OCI-LY7 (cell line): ENCODE measurements at regions not wholly inside any gene's neighbourhood (a gene's known extent, or its start where the extent isn't known, plus 50 kb on each side); places are given as distances from the start of the nearest gene placed in this dataset.

Experiments
- BruUV-seq: library from RNA; stranded (reverse); fragments of 400-500 nt; replicated peaks from 2 replicates; lab custom pipeline; 2021; lab: Mats Ljungman, UMichigan
- CTCF ChIA-PET: fragments of 300-600 bp; sonication (Branson Sonifier 250); formaldehyde crosslinking; loops from one replicate; lab custom pipeline; 2022; ENCODE audit warnings: antibody characterized with exemption; ENCODE audit not compliant: unreplicated experiment; lab: Charles Lee
- POLR2A ChIA-PET: fragments of 300-600 bp; sonication (Branson Sonifier 250); formaldehyde crosslinking; loops from one replicate; lab custom pipeline; 2022; ENCODE audit warnings: antibody characterized with exemption; lab: Charles Lee
- DNase-seq: peaks from one replicate; pipeline ENCODE4 v3.0.0-alpha.2; 2015; ENCODE audit warnings: low spot score
- H2AFZ ChIP-seq: fragments of 200-600 bp; sonication (generic), shearing (Covaris generic); 2 replicates; pipeline ENCODE4 v1.6.1; 2014; ENCODE audit warnings: mild to moderate bottlenecking, antibody characterized with exemption, low read length, moderate library complexity
- H3K27ac ChIP-seq: fragments of 200-600 bp; sonication (generic); 2 replicates; pipeline ENCODE4 v1.5.1; 2014; ENCODE audit warnings: mixed run types, low read depth, mild to moderate bottlenecking, moderate library complexity, low read length, inconsistent platforms; ENCODE audit not compliant: poor library complexity, severe bottlenecking
- H3K36me3 ChIP-seq: fragments of 200-600 bp; sonication (generic); 2 replicates; pipeline ENCODE4 v1.6.1; 2014; ENCODE audit warnings: mild to moderate bottlenecking, antibody characterized with exemption, low read length, moderate library complexity, mixed read lengths; ENCODE audit not compliant: insufficient read depth
- H3K4me1 ChIP-seq: fragments of 200-600 bp; sonication (generic); 2 replicates; pipeline ENCODE4 v1.5.1; 2014; ENCODE audit warnings: mild to moderate bottlenecking, low read length; ENCODE audit not compliant: insufficient read depth, poor library complexity, severe bottlenecking
- H3K4me2 ChIP-seq: fragments of 200-600 bp; sonication (generic); 2 replicates; pipeline ENCODE4 v1.6.1; 2014; ENCODE audit warnings: mild to moderate bottlenecking, low read length
- H3K4me3 ChIP-seq: fragments of 200-600 bp; sonication (generic); 2 replicates; pipeline ENCODE4 v1.5.1; 2014; ENCODE audit warnings: mild to moderate bottlenecking, low read depth, low read length; ENCODE audit not compliant: poor library complexity, severe bottlenecking
- H3K79me2 ChIP-seq: fragments of 200-600 bp; sonication (generic); 2 replicates; pipeline ENCODE4 v1.6.1; 2016; ENCODE audit warnings: low read depth, mild to moderate bottlenecking, low read length, moderate library complexity, mixed read lengths; ENCODE audit not compliant: insufficient read depth
- H3K9me2 ChIP-seq: fragments of 200-600 bp; sonication (generic); 2 replicates; pipeline ENCODE4 v1.6.1; 2016; ENCODE audit warnings: mild to moderate bottlenecking, low read length, mixed read lengths; ENCODE audit not compliant: insufficient read depth
- H3K9me3 ChIP-seq: fragments of 200-600 bp; sonication (generic); 2 replicates; pipeline ENCODE4 v1.6.1; 2014; ENCODE audit warnings: mild to moderate bottlenecking, mixed run types, low read length, mixed read lengths
- H4K20me1 ChIP-seq: fragments of 200-600 bp; sonication (generic); 2 replicates; pipeline ENCODE4 v1.6.1; 2014; ENCODE audit warnings: mild to moderate bottlenecking, antibody characterized with exemption, low read length, moderate library complexity, mixed read lengths; ENCODE audit not compliant: insufficient read depth
- CTCF ChIP-seq: fragments of 200-600 bp; sonication (generic); conservative IDR thresholded peaks from 2 replicates; pipeline ENCODE4 v1.5.1; 2014; ENCODE audit warnings: mild to moderate bottlenecking, antibody characterized with exemption, low read length, moderate library complexity, mixed read lengths
- EZH2phosphoT487 ChIP-seq: fragments of 200-600 bp; sonication (generic); IDR thresholded peaks from 2 replicates; pipeline ENCODE4 v1.6.1; 2018; ENCODE audit warnings: low read depth, borderline replicate concordance, mild to moderate bottlenecking, mixed run types, antibody characterized with exemption, low read length, moderate library complexity, mixed read lengths
- intact Hi-C: fragments of 100-400 bp; cut with micrococcal nuclease; formaldehyde crosslinking; loops from one replicate; pipeline ENCODE4 v1.10.0; 2022; ENCODE audit not compliant: unreplicated experiment

GRCh38 chr4:166311169-166311568 is 438.1 kb downstream of the TLL1 start:
- Histone ChIP-seq H3K9me3 (no peaks in the 10 kb centered on the region), H2AFZ (no peak overlapping the region), H3K4me1 (no peaks in the 10 kb centered on the region), H3K4me3 (no peak overlapping the region), H3K4me2 (no peak overlapping the region), H3K36me3 (no peaks in the 10 kb centered on the region), H4K20me1 (no peaks in the 10 kb centered on the region), H3K27ac (no peak overlapping the region), H3K9me2 (no peaks in the 10 kb centered on the region), H3K79me2 (no peaks in the 10 kb centered on the region)
- TF ChIP-seq EZH2phosphoT487: no peak
- TF ChIP-seq CTCF: no peak
- ChIA-PET POLR2A (interaction anchor here (0.6 kb wide), 1 partner anchor 16 kb away, joined by 3 read pairs; no protein-coding TSS in a partner anchor), CTCF (no interaction called here)
- DNase-seq: no peak
- BruUV-seq: no TSS peak
- intact Hi-C loops: no loop called here

GRCh38 chr4:166312166-166312565 is 439.1 kb downstream of the TLL1 start:
- no peak overlapping the region for H3K4me3 ChIP-seq
- H3K9me2 ChIP-seq: no peaks in the 10 kb centered on the region
- POLR2A ChIA-PET: no interaction called here
- no peak overlapping the region for H3K27ac ChIP-seq
- no peak for DNase-seq
- no peaks in the 10 kb centered on the region for H3K9me3 ChIP-seq
- BruUV-seq: no TSS peak
- no peaks in the 10 kb centered on the region for H3K36me3 ChIP-seq
- no peaks in the 10 kb centered on the region for H3K4me1 ChIP-seq
- no peak for TF ChIP-seq EZH2phosphoT487
- TF ChIP-seq CTCF: no peak
- CTCF ChIA-PET: no interaction called here
- H2AFZ ChIP-seq: no peak overlapping the region
- no peak overlapping the region for H3K4me2 ChIP-seq
- intact Hi-C loops: no loop called here
- no peaks in the 10 kb centered on the region for H4K20me1 ChIP-seq
- H3K79me2 ChIP-seq: no peaks in the 10 kb centered on the region

- ChIA-PET CTCF (no interaction called here), POLR2A (interaction anchor here (0.7 kb wide), 2 partner anchors 18 to 202 kb away, joined by 3 to 4 read pairs; no protein-coding TSS in a partner anchor)
- DNase-seq: no peak
- BruUV-seq: no TSS peak
- H4K20me1 ChIP-seq: no peaks in the 10 kb centered on the region
- H2AFZ ChIP-seq: no peak overlapping the region
- H3K9me2 ChIP-seq: no peaks in the 10 kb centered on the region
- no peak for TF ChIP-seq EZH2phosphoT487
- no peak for TF ChIP-seq CTCF
- H3K36me3 ChIP-seq: no peaks in the 10 kb centered on the region
- no peaks in the 10 kb centered on the region for H3K4me1 ChIP-seq
- no peak overlapping the region for H3K4me2 ChIP-seq
- intact Hi-C loops: no loop called here
- no peak overlapping the region for H3K27ac ChIP-seq
- no peaks in the 10 kb centered on the region for H3K79me2 ChIP-seq
- no peak overlapping the region for H3K4me3 ChIP-seq
- no peaks in the 10 kb centered on the region for H3K9me3 ChIP-seq
Measured at GRCh38 chr4:166314902-166315301, 441.9 kb downstream of the TLL1 start.
